MM.1S (cell line): ENCODE measurements at regions not wholly inside any gene's neighbourhood (a gene's known extent, or its start where the extent isn't known, plus 50 kb on each side); places are given as distances from the start of the nearest gene placed in this dataset.

Experiments
- DNase-seq: peaks from one replicate; pipeline ENCODE4 v3.0.0-alpha.2; 2015
- H2AFZ ChIP-seq: fragments of 300-600 bp; sonication (generic); 2 replicates; pipeline ENCODE4 v1.6.0; 2016; ENCODE audit warnings: antibody characterized with exemption, low read length
- H3F3A ChIP-seq: fragments of 300-600 bp; sonication (generic); 2 replicates; pipeline ENCODE4 v1.6.1; 2016; ENCODE audit warnings: mild to moderate bottlenecking, antibody characterized with exemption, low read length, moderate library complexity, mixed read lengths; ENCODE audit not compliant: insufficient read depth
- H3K27ac ChIP-seq: fragments of 300-600 bp; sonication (generic); 2 replicates; pipeline ENCODE4 v1.5.1; 2016; ENCODE audit warnings: mild to moderate bottlenecking, low read length
- H3K27me3 ChIP-seq: fragments of 300-600 bp; sonication (generic); replicated peaks from 2 replicates; pipeline ENCODE4 v1.6.0; 2016; ENCODE audit warnings: low read length; ENCODE audit not compliant: insufficient read depth
- H3K36me3 ChIP-seq: fragments of 300-600 bp; sonication (generic); replicated peaks from 2 replicates; pipeline ENCODE4 v1.6.1; 2016; ENCODE audit warnings: mild to moderate bottlenecking, low read length, mixed read lengths; ENCODE audit not compliant: insufficient read depth
- H3K4me1 ChIP-seq: fragments of 300-600 bp; sonication (generic); 2 replicates; pipeline ENCODE4 v1.6.1; 2016; ENCODE audit warnings: low read length, mixed read lengths
- H3K4me2 ChIP-seq: fragments of 300-600 bp; sonication (generic); 2 replicates; pipeline ENCODE4 v1.6.0; 2016; ENCODE audit warnings: low read depth, low read length
- H3K4me3 ChIP-seq: fragments of 300-600 bp; sonication (generic); 2 replicates; pipeline ENCODE4 v1.5.1; 2016; ENCODE audit warnings: low read length, mixed read lengths
- H3K79me2 ChIP-seq: fragments of 300-600 bp; sonication (generic); 2 replicates; pipeline ENCODE4 v1.6.1; 2016; ENCODE audit warnings: mixed run types, low read length, mixed read lengths
- H3K9ac ChIP-seq: fragments of 300-600 bp; sonication (generic); 2 replicates; pipeline ENCODE4 v1.6.1; 2016; ENCODE audit warnings: low read length, mixed read lengths
- H3K9me2 ChIP-seq: fragments of 300-600 bp; sonication (generic); replicated peaks from 2 replicates; pipeline ENCODE4 v1.6.1; 2016; ENCODE audit warnings: mild to moderate bottlenecking, low read length, mixed read lengths; ENCODE audit not compliant: insufficient read depth
- H3K9me3 ChIP-seq: fragments of 300-600 bp; sonication (generic); replicated peaks from 2 replicates; pipeline ENCODE4 v1.6.1; 2016; ENCODE audit warnings: mild to moderate bottlenecking, low read length, mixed read lengths; ENCODE audit not compliant: insufficient read depth
- H4K20me1 ChIP-seq: fragments of 300-600 bp; sonication (generic); 2 replicates; pipeline ENCODE4 v1.6.1; 2016; ENCODE audit warnings: mild to moderate bottlenecking, low read length, moderate library complexity, mixed read lengths; ENCODE audit not compliant: insufficient read depth
- CTCF ChIP-seq: fragments of 300-600 bp; sonication (generic); IDR thresholded peaks from 2 replicates; pipeline ENCODE4 v1.5.1; 2016; ENCODE audit warnings: antibody characterized with exemption, low read length, mixed read lengths
- EZH2 ChIP-seq: fragments of 300-600 bp; sonication (generic); optimal IDR thresholded peaks from 2 replicates; pipeline ENCODE3; 2017; ENCODE audit warnings: low read depth, mild to moderate bottlenecking, antibody characterized with exemption, low read length, mixed read lengths
- EZH2phosphoT487 ChIP-seq: fragments of 300-600 bp; sonication (generic); IDR thresholded peaks from 2 replicates; pipeline ENCODE4 v1.6.1; 2018; ENCODE audit warnings: antibody characterized with exemption, low read length

- Histone ChIP-seq H2AFZ (no peak overlapping the region), H3K27ac (no peak overlapping the region), H3K79me2 (no peaks in the 10 kb centered on the region), H3K27me3 (no peaks in the 10 kb centered on the region), H3K9me2 (no peaks in the 10 kb centered on the region), H3K4me2 (no peak overlapping the region), H3K4me3 (no peak overlapping the region), H3K4me1 (no peaks in the 10 kb centered on the region), H3K36me3 (no peaks in the 10 kb centered on the region), H4K20me1 (no peaks in the 10 kb centered on the region), H3K9ac (no peak overlapping the region), H3K9me3 (no peaks in the 10 kb centered on the region), H3F3A (no peaks in the 10 kb centered on the region)
- DNase-seq, result no peak
- no peak for TF ChIP-seq EZH2phosphoT487
- TF ChIP-seq EZH2, result no peak
- no peak for TF ChIP-seq CTCF
These were observed 57.4 kb upstream of the FOXN3 start for GRCh38 chr14:89474464-89474863.

DNA sequence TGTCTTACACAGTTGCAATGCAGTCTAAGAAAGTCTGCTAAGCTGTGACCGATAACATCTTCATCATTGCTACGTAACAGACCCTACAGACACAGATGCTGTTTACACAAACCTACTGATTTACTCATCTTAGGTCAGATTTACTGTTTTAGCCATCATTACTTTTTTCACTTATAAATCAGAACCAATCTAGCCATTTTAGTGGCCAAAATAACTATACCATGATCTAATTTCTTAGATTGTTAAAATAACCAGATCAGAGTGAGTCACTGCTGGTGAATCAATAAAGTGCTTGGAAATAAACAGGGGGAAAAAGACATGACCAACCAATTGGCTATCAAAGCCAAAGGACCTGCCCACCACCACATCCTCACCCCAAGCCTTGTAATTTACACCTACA is 57.0 kb upstream of the FOXN3 start:
- Histone ChIP-seq H3F3A (no peaks in the 10 kb centered on the region), H3K27ac (no peak overlapping the region), H3K27me3 (no peaks in the 10 kb centered on the region), H3K9ac (no peak overlapping the region), H3K79me2 (no peaks in the 10 kb centered on the region), H3K36me3 (no peaks in the 10 kb centered on the region), H3K4me2 (no peak overlapping the region), H2AFZ (no peak overlapping the region), H3K4me3 (no peak overlapping the region), H3K4me1 (no peaks in the 10 kb centered on the region), H3K9me3 (no peaks in the 10 kb centered on the region), H3K9me2 (no peaks in the 10 kb centered on the region), H4K20me1 (no peaks in the 10 kb centered on the region)
- no peak for DNase-seq
- TF ChIP-seq EZH2phosphoT487, result no peak
- TF ChIP-seq EZH2, result no peak
- TF ChIP-seq CTCF, result no peak

DNA sequence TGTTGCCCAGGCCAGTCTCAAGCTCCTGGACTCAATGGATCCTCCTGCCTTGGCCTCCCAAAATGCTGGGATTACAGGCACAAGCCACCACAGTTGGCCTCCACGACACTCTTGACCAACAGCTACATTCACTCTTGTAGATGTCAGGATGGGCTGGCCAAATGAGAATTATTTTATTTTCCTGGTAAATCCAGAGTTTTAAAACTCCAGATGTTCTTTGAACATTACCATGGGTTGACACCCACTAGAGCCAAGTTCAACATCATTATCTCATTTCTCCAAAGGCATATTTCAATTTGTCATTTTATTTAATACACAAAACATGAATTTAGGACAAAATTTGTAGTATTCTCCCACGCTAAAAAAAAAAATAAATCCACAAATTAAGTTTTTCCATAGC is 56.5 kb upstream of the FOXN3 start:
- H3K27ac ChIP-seq, result no peak overlapping the region
- H3K9me3 ChIP-seq, result no peaks in the 10 kb centered on the region
- H3K4me1 ChIP-seq, result no peaks in the 10 kb centered on the region
- H3K27me3 ChIP-seq, result no peaks in the 10 kb centered on the region
- no peak for DNase-seq
- no peaks in the 10 kb centered on the region for H3K36me3 ChIP-seq
- H3K9me2 ChIP-seq, result no peaks in the 10 kb centered on the region
- H3K79me2 ChIP-seq, result no peaks in the 10 kb centered on the region
- H4K20me1 ChIP-seq, result no peaks in the 10 kb centered on the region
- H3K4me2 ChIP-seq, result no peak overlapping the region
- no peaks in the 10 kb centered on the region for H3F3A ChIP-seq
- no peak overlapping the region for H3K9ac ChIP-seq
- no peak overlapping the region for H2AFZ ChIP-seq
- no peak overlapping the region for H3K4me3 ChIP-seq
- TF ChIP-seq EZH2phosphoT487, result no peak

DNA sequence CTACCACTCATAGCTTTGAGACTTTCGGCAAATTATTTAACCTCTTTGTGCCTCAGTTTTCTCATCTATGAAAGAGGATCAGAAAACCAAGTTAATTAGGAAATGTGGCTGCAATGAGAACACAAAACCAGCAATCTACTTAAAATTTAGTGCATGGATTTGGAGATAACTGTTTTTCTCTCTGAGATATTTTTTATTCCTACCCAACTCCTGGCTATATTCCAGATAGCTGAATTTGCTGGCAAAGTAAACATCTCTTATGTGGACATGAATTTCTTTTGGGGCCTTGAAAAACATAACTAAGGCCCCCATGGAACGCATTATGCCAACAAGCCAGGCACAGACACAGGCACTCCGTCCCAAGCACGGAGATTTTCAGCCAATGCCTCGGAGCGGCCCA is 53.4 kb upstream of the FOXN3 start:
- Histone ChIP-seq H3K4me3 (no peak overlapping the region), H4K20me1 (no peaks in the 10 kb centered on the region), H3K4me2 (no peak overlapping the region), H3K36me3 (no peaks in the 10 kb centered on the region), H3K9me3 (no peaks in the 10 kb centered on the region), H3K79me2 (no peaks in the 10 kb centered on the region), H3K27ac (no peak overlapping the region), H2AFZ (no peak overlapping the region), H3K9ac (no peak overlapping the region), H3K9me2 (no peaks in the 10 kb centered on the region), H3F3A (no peaks in the 10 kb centered on the region), H3K27me3 (no peaks in the 10 kb centered on the region), H3K4me1 (no peaks in the 10 kb centered on the region)
- DNase-seq, result no peak
- TF ChIP-seq EZH2phosphoT487 (no peak), CTCF (no peak), EZH2 (no peak)
